Natural killer cell (primary cell): ENCODE measurements at regions not wholly inside any gene's neighbourhood (a gene's known extent, or its start where the extent isn't known, plus 50 kb on each side); places are given as distances from the start of the nearest gene placed in this dataset.

Experiments used
- ATAC-seq, 3 donors: fragments of 150-1000 bp in 2 of 3; fragments of 200-7000 bp in 1 of 3; cut with Tn5 transposase; 1 replicate in 1 of 3; 2 replicates in 2 of 3; pipeline ENCODE4 v1.10.0; 2021; ENCODE audit warnings: mild to moderate bottlenecking in 2 of 3, moderate library complexity in 2 of 3
- DNase-seq, 2 donors: peaks; one replicate each; pipeline versions ENCODE4 v3.0.0 to v3.0.0-alpha.2; 2013 to 2021; ENCODE audit warnings: mixed read lengths in 1 of 2
- H3K27ac ChIP-seq: one replicate; pipeline ENCODE4 v1.5.1; 2013; ENCODE audit warnings: mild to moderate bottlenecking, low read length
- H3K27me3 ChIP-seq: one replicate; pipeline ENCODE4 v1.6.1; 2013; ENCODE audit warnings: low read length; ENCODE audit not compliant: control insufficient read depth, insufficient read depth
- H3K36me3 ChIP-seq: one replicate; pipeline ENCODE4 v1.6.1; 2013; ENCODE audit warnings: low read length; ENCODE audit not compliant: control insufficient read depth, insufficient read depth
- H3K4me1 ChIP-seq: one replicate; pipeline ENCODE4 v1.6.1; 2013; ENCODE audit warnings: low read length; ENCODE audit not compliant: control insufficient read depth, insufficient read depth
- H3K4me3 ChIP-seq: one replicate; pipeline ENCODE4 v1.5.1; 2013; ENCODE audit warnings: low read length
- H3K9me3 ChIP-seq: one replicate; pipeline ENCODE4 v1.6.1; 2013; ENCODE audit warnings: low read length; ENCODE audit not compliant: control insufficient read depth, insufficient read depth
- H3K27ac Mint-ChIP-seq, 2 donors: one replicate each; pipeline ENCODE4 v1.8.0; 2022; ENCODE audit warnings: mild to moderate bottlenecking in 2 of 2, mixed read lengths in 2 of 2, moderate library complexity in 1 of 2
- H3K27me3 Mint-ChIP-seq, 2 donors: one replicate each; pipeline ENCODE4 v1.8.0; 2022; ENCODE audit warnings: low read depth in 2 of 2, mixed read lengths in 2 of 2
- H3K36me3 Mint-ChIP-seq: one replicate; pipeline ENCODE4 v1.8.0; 2022; ENCODE audit warnings: mixed read lengths
- H3K4me1 Mint-ChIP-seq, 2 donors: one replicate each; pipeline ENCODE4 v1.8.0; 2022; ENCODE audit warnings: mixed read lengths in 2 of 2
- H3K4me3 Mint-ChIP-seq: one replicate; pipeline ENCODE4 v1.8.0; 2022; ENCODE audit warnings: mild to moderate bottlenecking, moderate library complexity, mixed read lengths
- H3K9me3 Mint-ChIP-seq, 2 donors: one replicate each; pipeline ENCODE4 v1.8.0; 2022; ENCODE audit warnings: mixed read lengths in 2 of 2
- CTCF ChIP-seq: fragments of 200-600 bp; IDR thresholded peaks from one replicate; pipeline ENCODE4 v1.8.0; 2022; ENCODE audit warnings: antibody characterized with exemption
- WGBS: methylation state at CpG from one replicate; pipeline ENCODE4 v1.1.7; 2013; ENCODE audit warnings: missing lambda C conversion rate; ENCODE audit not compliant: insufficient coverage; 5-methylcytosine and 5-hydroxymethylcytosine counted together
- intact Hi-C: fragments of 100-400 bp; cut with micrococcal nuclease; formaldehyde crosslinking; loops from one replicate; pipeline ENCODE4 v1.14.2; 2022

- 88% methylated on average over 8 of the region's 8 CpGs for WGBS
- H3K4me1 Mint-ChIP-seq: no peaks in the 10 kb centered on the region
- DNase-seq (no peak), ATAC-seq (no peak)
- Histone ChIP-seq H3K36me3 (no peaks in the 10 kb centered on the region), H3K4me3 (no peak overlapping the region), H3K9me3 (peaks cover 8% of the 10 kb centered on the region), H3K27me3 (no peaks in the 10 kb centered on the region), H3K27ac (no peak overlapping the region), H3K4me1 (no peaks in the 10 kb centered on the region)
- no peak overlapping the region for H3K27ac Mint-ChIP-seq
- H3K4me3 Mint-ChIP-seq: no peak overlapping the region
- H3K9me3 Mint-ChIP-seq: peaks cover 6 to 17% of the 10 kb centered on the region in 2 donors
- intact Hi-C loops: no loop called here
- no peaks in the 10 kb centered on the region for H3K27me3 Mint-ChIP-seq
- no peaks in the 10 kb centered on the region for H3K36me3 Mint-ChIP-seq
- TF ChIP-seq CTCF: no peak
Measured at GRCh38 chr13:63512095-63512494, 2096.4 kb upstream of the PCDH20 start.

- H3K27me3 ChIP-seq: no peaks in the 10 kb centered on the region
- Mint-ChIP-seq H3K36me3 (peaks cover 8% of the 10 kb centered on the region), H3K27ac (no peak overlapping the region), H3K9me3 (peaks cover 8 to 15% of the 10 kb centered on the region in 2 donors), H3K27me3 (no peaks in the 10 kb centered on the region), H3K4me3 (no peak overlapping the region), H3K4me1 (no peaks in the 10 kb centered on the region)
- no peak overlapping the region for H3K4me3 ChIP-seq
- ATAC-seq (no peak), DNase-seq (no peak)
- TF ChIP-seq CTCF: no peak
- intact Hi-C loops: no loop called here
- H3K36me3 ChIP-seq: no peaks in the 10 kb centered on the region
- H3K9me3 ChIP-seq: peaks cover 8% of the 10 kb centered on the region
- 50% methylated on average over 1 of the region's 1 CpG for WGBS
- H3K4me1 ChIP-seq: no peaks in the 10 kb centered on the region
- H3K27ac ChIP-seq: no peak overlapping the region
Measured at GRCh38 chr13:63501702-63502101, 2086.1 kb upstream of the PCDH20 start.

GRCh38 chr13:63497601-63498000 lies 2082.0 kb upstream of the PCDH20 start:
- TF ChIP-seq CTCF: no peak
- H3K27ac Mint-ChIP-seq: no peak overlapping the region
- H3K27ac ChIP-seq: no peak overlapping the region
- H3K36me3 Mint-ChIP-seq: peaks cover 8% of the 10 kb centered on the region
- peaks cover 8 to 16% of the 10 kb centered on the region in 2 donors for H3K9me3 Mint-ChIP-seq
- H3K27me3 Mint-ChIP-seq: no peaks in the 10 kb centered on the region
- peaks cover 3% of the 10 kb centered on the region for H3K9me3 ChIP-seq
- no peaks in the 10 kb centered on the region for H3K27me3 ChIP-seq
- H3K4me1 Mint-ChIP-seq: no peaks in the 10 kb centered on the region
- no peak for ATAC-seq
- H3K36me3 ChIP-seq: no peaks in the 10 kb centered on the region
- H3K4me1 ChIP-seq: no peaks in the 10 kb centered on the region
- intact Hi-C loops: no loop called here
- DNase-seq: no peak
- H3K4me3 ChIP-seq: no peak overlapping the region
- no peak overlapping the region for H3K4me3 Mint-ChIP-seq

GRCh38 chr13:63492604-63493003 lies 2077.0 kb upstream of the PCDH20 start:
- Histone ChIP-seq H3K36me3 (no peaks in the 10 kb centered on the region), H3K4me3 (no peak overlapping the region), H3K4me1 (no peaks in the 10 kb centered on the region), H3K9me3 (peaks cover 3% of the 10 kb centered on the region), H3K27ac (no peak overlapping the region), H3K27me3 (no peaks in the 10 kb centered on the region)
- ATAC-seq: no peak
- no peaks in the 10 kb centered on the region for H3K27me3 Mint-ChIP-seq
- DNase-seq: no peak
- H3K36me3 Mint-ChIP-seq: peaks cover 1% of the 10 kb centered on the region
- no peaks in the 10 kb centered on the region for H3K4me1 Mint-ChIP-seq
- peaks cover 0 to 3% of the 10 kb centered on the region in 2 donors for H3K9me3 Mint-ChIP-seq
- H3K4me3 Mint-ChIP-seq: no peak overlapping the region
- intact Hi-C loops: no loop called here
- no CpG with 5 or more reads among the region's 2 CpGs for WGBS
- H3K27ac Mint-ChIP-seq: no peak overlapping the region
- no peak for TF ChIP-seq CTCF
